Amniotic stem cell (primary cell): ENCODE measurements at regions not wholly inside any gene's neighbourhood (a gene's known extent, or its start where the extent isn't known, plus 50 kb on each side); places are given as distances from the start of the nearest gene placed in this dataset.

ENCODE experiments used
- DNase-seq: peaks from one replicate; lab custom pipeline; 2025; lab: John Stamatoyannopoulos, UW

- DNase-seq, result no peak
Observed at GRCh38 chr4:137674066-137674465, 141.8 kb upstream of the PCDH18 start.

GRCh38 chr4:137668885-137669545 is 136.7 kb upstream of the PCDH18 start:
- no peak for DNase-seq

- no peak for DNase-seq
Observed at GRCh38 chr4:137664416-137664815, 132.1 kb upstream of the PCDH18 start.

- peak; percentile 58 for DNase-seq
Observed at GRCh38 chr4:137664046-137664387, 131.7 kb upstream of the PCDH18 start.

GRCh38 chr4:137663251-137664045 is 131.2 kb upstream of the PCDH18 start:
- DNase-seq, result no peak

GRCh38 chr4:137661693-137662092 is 129.4 kb upstream of the PCDH18 start:
- no peak for DNase-seq

GRCh38 chr4:137660211-137660610 is 127.9 kb upstream of the PCDH18 start:
- no peak for DNase-seq

GRCh38 chr4:137659431-137659830 is 127.1 kb upstream of the PCDH18 start:
- DNase-seq, result no peak

- no peak for DNase-seq
Observed at GRCh38 chr4:137656661-137657060, 124.4 kb upstream of the PCDH18 start.

- no peak for DNase-seq
Observed at GRCh38 chr4:137655302-137655701, 123.0 kb upstream of the PCDH18 start.

GRCh38 chr4:137651128-137651527 is 118.8 kb upstream of the PCDH18 start:
- DNase-seq, result no peak

GRCh38 chr4:137649711-137650450 is 117.6 kb upstream of the PCDH18 start:
- no peak for DNase-seq

- DNase-seq, result no peak
Observed at GRCh38 chr4:137648531-137648930, 116.2 kb upstream of the PCDH18 start.

- DNase-seq, result no peak
Observed at GRCh38 chr4:137647375-137647774, 115.1 kb upstream of the PCDH18 start.

GRCh38 chr4:137644201-137644600 is 111.9 kb upstream of the PCDH18 start:
- DNase-seq, result no peak

- DNase-seq, result no peak
Observed at GRCh38 chr4:137641544-137641943, 109.2 kb upstream of the PCDH18 start.

GRCh38 chr4:137640838-137641158 is 108.5 kb upstream of the PCDH18 start:
- DNase-seq, result no peak

GRCh38 chr4:137640156-137640837 is 108.0 kb upstream of the PCDH18 start:
- no peak for DNase-seq

GRCh38 chr4:137638934-137639333 is 106.6 kb upstream of the PCDH18 start:
- DNase-seq, result no peak

- no peak for DNase-seq
Observed at GRCh38 chr4:137635601-137636000, 103.3 kb upstream of the PCDH18 start.

GRCh38 chr4:137635108-137635507 is 102.8 kb upstream of the PCDH18 start:
- no peak for DNase-seq

- DNase-seq, result no peak
Observed at GRCh38 chr4:137632842-137633241, 100.5 kb upstream of the PCDH18 start.

GRCh38 chr4:137631605-137632004 is 99.3 kb upstream of the PCDH18 start:
- no peak for DNase-seq
